ENCODE measurements at regions not wholly inside any gene's neighbourhood (a gene's known extent, or its start where the extent isn't known, plus 50 kb on each side); places are given as distances from the start of the nearest gene placed in this dataset.

GRCh38 chr7:145645135-145645515 lies 471.5 kb upstream of the CNTNAP2 start:
- 0% methylated on average over 6 of the region's 6 CpGs for whole genome bisulfite sequencing (ENCODE audit: insufficient coverage, low coverage, missing lambda C conversion rate)
- ATAC-seq (no peak), DNase-seq (ENCODE audit: extremely low read depth in 1 of 4, low spot score in 3 of 4) (no peak), FAIRE-seq (no peak)
- ChIA-PET POLR2A (interaction anchor here (0.6 kb wide), 1 partner anchor 22 kb away, joined by 3 read pairs; no protein-coding TSS in a partner anchor), CTCF (ENCODE audit: low intra/inter-chr PET ratio) (no interaction called here)
- no peaks in the 10 kb centered on the region for H4K20me1 ChIP-seq (replicated peaks; ENCODE audit: control insufficient read depth, insufficient read depth, low read length)
- no peak overlapping the region for H3K27ac ChIP-seq (ENCODE audit: extremely low read depth, low read depth, low read length)
- intact Hi-C loops (cut with micrococcal nuclease) = no loop called here
- H3K9me3 ChIP-seq (replicated peaks; ENCODE audit: control insufficient read depth, insufficient read depth, low read depth, low read length) = no peaks in the 10 kb centered on the region; the same call in 1 of the 2 replicates
- in situ Hi-C loops (cut with MboI) = no loop called here
- H3K79me2 ChIP-seq (ENCODE audit: control insufficient read depth, insufficient read depth, low read length) = no peaks in the 10 kb centered on the region
- H3K4me1 ChIP-seq (replicated peaks in 1 of 2; ENCODE audit: control insufficient read depth in 2 of 2, insufficient read depth in 2 of 2, low read length in 2 of 2) = no peaks in the 10 kb centered on the region
- no peaks in the 10 kb centered on the region for H3K36me3 ChIP-seq (ENCODE audit: control insufficient read depth, insufficient read depth, low read length)
- no peaks in the 10 kb centered on the region for H3K27me3 ChIP-seq (ENCODE audit: control insufficient read depth in 2 of 2, insufficient read depth in 2 of 2, low read length in 2 of 2)
- TF ChIP-seq CEBPB (tag; IDR thresholded peaks at IDR 0.05) = no peak
- TF ChIP-seq TGIF2 (CRISPR knock-in tag; IDR thresholded peaks at IDR 0.05) = no peak
- no peak for TF ChIP-seq NR2C2 (CRISPR knock-in tag; IDR thresholded peaks at IDR 0.05)
- TF ChIP-seq NR2C2 (tag; IDR thresholded peaks at IDR 0.05) = no peak
- TF ChIP-seq, protein P1, sequence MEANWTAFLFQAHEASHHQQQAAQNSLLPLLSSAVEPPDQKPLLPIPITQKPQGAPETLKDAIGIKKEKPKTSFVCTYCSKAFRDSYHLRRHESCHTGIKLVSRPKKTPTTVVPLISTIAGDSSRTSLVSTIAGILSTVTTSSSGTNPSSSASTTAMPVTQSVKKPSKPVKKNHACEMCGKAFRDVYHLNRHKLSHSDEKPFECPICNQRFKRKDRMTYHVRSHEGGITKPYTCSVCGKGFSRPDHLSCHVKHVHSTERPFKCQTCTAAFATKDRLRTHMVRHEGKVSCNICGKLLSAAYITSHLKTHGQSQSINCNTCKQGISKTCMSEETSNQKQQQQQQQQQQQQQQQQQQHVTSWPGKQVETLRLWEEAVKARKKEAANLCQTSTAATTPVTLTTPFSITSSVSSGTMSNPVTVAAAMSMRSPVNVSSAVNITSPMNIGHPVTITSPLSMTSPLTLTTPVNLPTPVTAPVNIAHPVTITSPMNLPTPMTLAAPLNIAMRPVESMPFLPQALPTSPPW (CRISPR knock-in tag; IDR thresholded peaks at IDR 0.05) = no peak
- no peak for TF ChIP-seq NFXL1 (CRISPR knock-in tag; IDR thresholded peaks at IDR 0.05)
- no peak for TF ChIP-seq ZFP30 (CRISPR knock-in tag; IDR thresholded peaks at IDR 0.05; ENCODE audit: borderline replicate concordance)
- TF ChIP-seq, protein P2, sequence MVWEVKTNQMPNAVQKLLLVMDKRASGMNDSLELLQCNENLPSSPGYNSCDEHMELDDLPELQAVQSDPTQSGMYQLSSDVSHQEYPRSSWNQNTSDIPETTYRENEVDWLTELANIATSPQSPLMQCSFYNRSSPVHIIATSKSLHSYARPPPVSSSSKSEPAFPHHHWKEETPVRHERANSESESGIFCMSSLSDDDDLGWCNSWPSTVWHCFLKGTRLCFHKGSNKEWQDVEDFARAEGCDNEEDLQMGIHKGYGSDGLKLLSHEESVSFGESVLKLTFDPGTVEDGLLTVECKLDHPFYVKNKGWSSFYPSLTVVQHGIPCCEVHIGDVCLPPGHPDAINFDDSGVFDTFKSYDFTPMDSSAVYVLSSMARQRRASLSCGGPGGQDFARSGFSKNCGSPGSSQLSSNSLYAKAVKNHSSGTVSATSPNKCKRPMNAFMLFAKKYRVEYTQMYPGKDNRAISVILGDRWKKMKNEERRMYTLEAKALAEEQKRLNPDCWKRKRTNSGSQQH (CRISPR knock-in tag; IDR thresholded peaks at IDR 0.05) = no peak
- H3K4me3 ChIP-seq = no peak overlapping the region
- no peak overlapping the region for H2AFZ ChIP-seq (ENCODE audit: low read depth, low read length)
- H3K9ac ChIP-seq (ENCODE audit: insufficient read depth in 1 of 2, low read depth in 2 of 2, low read length in 2 of 2) = no peak overlapping the region
- BruUV-seq (replicated peaks) = no TSS peak
- no peak overlapping the region for H3K4me2 ChIP-seq (ENCODE audit: insufficient read depth, low read length)
- H3K9me1 ChIP-seq (ENCODE audit: control insufficient read depth, insufficient read depth, low read length) = no peaks in the 10 kb centered on the region

Data from K562 (cell line).